Midbrain (tissue), 1 donor: ENCODE measurements at regions not wholly inside any gene's neighbourhood (a gene's known extent, or its start where the extent isn't known, plus 50 kb on each side); places are given as distances from the start of the nearest gene placed in this dataset.
A peak's percentile ranks its signal among the peaks of the same experiment; 100 is the strongest.

Experiments
- DNase-seq: peaks from one replicate; lab custom pipeline; 2025; lab: John Stamatoyannopoulos, UW

GRCh38 chr14:65354715-65355114 is 57.8 kb upstream of the FUT8 start:
- DNase-seq: no peak

GRCh38 chr14:65356327-65356836 is 56.1 kb upstream of the FUT8 start:
- no peak for DNase-seq

DNA sequence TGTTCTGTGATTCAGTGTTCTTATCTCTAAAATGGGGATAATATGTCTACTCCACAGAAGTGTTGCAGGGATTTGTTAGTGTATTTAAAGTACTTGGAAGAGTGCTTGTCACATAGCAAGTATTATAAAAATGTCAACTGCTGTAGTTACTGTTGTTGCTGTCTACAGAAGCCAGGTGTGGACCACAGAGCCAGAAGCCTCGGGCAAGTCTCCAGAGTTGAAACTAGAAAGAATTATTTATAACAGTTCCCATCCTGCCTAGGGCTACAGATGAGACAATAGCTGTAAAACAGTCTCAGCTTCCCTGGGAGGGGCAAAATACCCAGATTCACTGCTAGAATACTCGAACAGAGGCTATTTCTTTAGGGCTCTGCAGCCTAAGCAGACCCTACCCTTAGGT is 55.4 kb upstream of the FUT8 start:
- no peak for DNase-seq

GRCh38 chr14:65357689-65358088 is 54.8 kb upstream of the FUT8 start:
- no peak for DNase-seq

- DNase-seq: peak; percentile 11
Measured at GRCh38 chr14:65359503-65359902, 53.0 kb upstream of the FUT8 start.

- no peak for DNase-seq
Measured at GRCh38 chr14:65360144-65360784, 52.3 kb upstream of the FUT8 start.

- peak; percentile 66 for DNase-seq
Measured at GRCh38 chr14:65361920-65362319, 50.6 kb upstream of the FUT8 start.
